ENCODE measurements at regions not wholly inside any gene's neighbourhood (a gene's known extent, or its start where the extent isn't known, plus 50 kb on each side); places are given as distances from the start of the nearest gene placed in this dataset.

DNA sequence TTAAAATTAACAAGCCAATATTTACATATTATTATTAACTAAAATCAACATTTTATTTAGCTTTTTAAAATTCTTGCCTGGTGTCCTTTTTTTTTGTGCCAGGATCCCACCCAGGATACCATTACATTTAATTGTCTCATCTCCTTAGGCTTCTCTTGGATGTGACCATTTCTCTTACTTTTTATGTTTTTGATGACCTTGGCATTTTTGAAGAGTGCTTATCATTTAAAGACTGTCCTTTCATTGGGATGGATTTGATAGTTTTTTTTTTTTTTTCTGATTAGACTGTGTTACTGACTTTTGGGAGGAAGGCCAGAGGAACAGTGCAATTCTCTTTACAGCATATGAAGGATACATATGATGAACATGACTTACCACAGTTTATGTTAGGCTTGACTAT, 181.4 kb upstream of the SMIM30 start:
- H3K9me3 ChIP-seq (replicated peaks in 1 of 3): no peaks in the 10 kb centered on the region
- DNase-seq: no peak
- no peak overlapping the region for H3K27ac ChIP-seq
- H3K4me3 ChIP-seq: no peak overlapping the region
- intact Hi-C loops (cut with DNase I): no loop called here
- H3K36me3 ChIP-seq (replicated peaks in 1 of 2): no peaks in the 10 kb centered on the region
- no peaks in the 10 kb centered on the region for H3K27me3 ChIP-seq
- TF ChIP-seq POLR2A (IDR thresholded peaks at IDR 0.05): no peak
- TF ChIP-seq, protein P1, sequence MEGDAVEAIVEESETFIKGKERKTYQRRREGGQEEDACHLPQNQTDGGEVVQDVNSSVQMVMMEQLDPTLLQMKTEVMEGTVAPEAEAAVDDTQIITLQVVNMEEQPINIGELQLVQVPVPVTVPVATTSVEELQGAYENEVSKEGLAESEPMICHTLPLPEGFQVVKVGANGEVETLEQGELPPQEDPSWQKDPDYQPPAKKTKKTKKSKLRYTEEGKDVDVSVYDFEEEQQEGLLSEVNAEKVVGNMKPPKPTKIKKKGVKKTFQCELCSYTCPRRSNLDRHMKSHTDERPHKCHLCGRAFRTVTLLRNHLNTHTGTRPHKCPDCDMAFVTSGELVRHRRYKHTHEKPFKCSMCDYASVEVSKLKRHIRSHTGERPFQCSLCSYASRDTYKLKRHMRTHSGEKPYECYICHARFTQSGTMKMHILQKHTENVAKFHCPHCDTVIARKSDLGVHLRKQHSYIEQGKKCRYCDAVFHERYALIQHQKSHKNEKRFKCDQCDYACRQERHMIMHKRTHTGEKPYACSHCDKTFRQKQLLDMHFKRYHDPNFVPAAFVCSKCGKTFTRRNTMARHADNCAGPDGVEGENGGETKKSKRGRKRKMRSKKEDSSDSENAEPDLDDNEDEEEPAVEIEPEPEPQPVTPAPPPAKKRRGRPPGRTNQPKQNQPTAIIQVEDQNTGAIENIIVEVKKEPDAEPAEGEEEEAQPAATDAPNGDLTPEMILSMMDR (IDR thresholded peaks at IDR 0.05): no peak
- no peaks in the 10 kb centered on the region for H3K4me1 ChIP-seq (replicated peaks in 1 of 2)

DNA sequence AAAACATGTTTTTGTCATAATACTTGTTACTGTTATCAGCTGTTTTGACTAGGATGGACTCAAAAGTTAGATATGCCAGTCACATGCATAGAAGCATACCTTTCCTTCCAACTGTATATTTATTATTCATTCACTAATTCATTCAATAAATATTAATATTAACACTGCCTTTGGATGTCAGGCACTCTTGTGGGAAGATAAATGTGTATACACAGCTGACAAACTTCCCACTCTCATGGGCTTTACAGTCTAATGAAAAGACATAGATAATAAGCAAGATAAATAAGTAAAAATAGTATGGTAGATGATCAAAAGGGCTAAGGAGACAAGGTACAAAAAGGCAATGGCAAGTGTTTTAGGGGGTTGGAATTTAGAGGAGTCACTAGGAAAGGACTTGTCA, 180.1 kb upstream of the SMIM30 start:
- H3K27ac ChIP-seq: no peak overlapping the region
- intact Hi-C loops (cut with DNase I): no loop called here
- DNase-seq: no peak
- H3K4me1 ChIP-seq (replicated peaks in 1 of 2): no peaks in the 10 kb centered on the region
- H3K27me3 ChIP-seq: no peaks in the 10 kb centered on the region
- no peaks in the 10 kb centered on the region for H3K9me3 ChIP-seq (replicated peaks in 1 of 3)
- H3K36me3 ChIP-seq (replicated peaks in 1 of 2): no peaks in the 10 kb centered on the region
- H3K4me3 ChIP-seq: no peak overlapping the region
- TF ChIP-seq, protein P1 (IDR thresholded peaks at IDR 0.05): no peak
- no peak for TF ChIP-seq POLR2A (IDR thresholded peaks at IDR 0.05)

DNA sequence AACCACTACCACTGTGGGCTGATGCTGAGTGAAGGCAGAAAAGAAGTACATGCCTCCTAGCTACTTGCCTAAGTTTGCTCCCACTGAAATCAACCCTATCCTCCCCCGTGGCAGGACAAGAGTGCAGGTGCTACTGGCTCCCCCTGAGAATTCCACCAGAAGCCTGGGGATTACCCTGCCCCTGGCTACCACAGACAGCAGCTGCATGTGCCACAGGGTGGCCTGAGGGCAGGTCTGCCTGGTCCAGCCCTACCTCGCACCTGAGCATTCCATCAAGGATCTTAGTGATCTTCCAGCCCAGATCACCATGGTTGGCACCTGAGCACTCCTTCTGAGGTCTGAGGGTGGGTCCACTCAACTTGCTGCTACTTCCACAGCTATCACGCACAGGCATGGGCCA, 176.4 kb upstream of the SMIM30 start:
- no peaks in the 10 kb centered on the region for H3K4me1 ChIP-seq (replicated peaks in 1 of 2)
- no peaks in the 10 kb centered on the region for H3K9me3 ChIP-seq (replicated peaks in 1 of 3)
- no peak overlapping the region for H3K27ac ChIP-seq
- no peaks in the 10 kb centered on the region for H3K36me3 ChIP-seq (replicated peaks in 1 of 2)
- 84 to 100% (median 96%) methylated on average over 1 to 3 of the region's 3 CpGs for WGBS, 4 donors
- DNase-seq: no peak
- H3K4me3 ChIP-seq: no peak overlapping the region
- intact Hi-C loops (cut with DNase I): no loop called here
- no peak for TF ChIP-seq POLR2A (IDR thresholded peaks at IDR 0.05)
- TF ChIP-seq, protein P1 (IDR thresholded peaks at IDR 0.05): no peak
- no peaks in the 10 kb centered on the region for H3K27me3 ChIP-seq

DNA sequence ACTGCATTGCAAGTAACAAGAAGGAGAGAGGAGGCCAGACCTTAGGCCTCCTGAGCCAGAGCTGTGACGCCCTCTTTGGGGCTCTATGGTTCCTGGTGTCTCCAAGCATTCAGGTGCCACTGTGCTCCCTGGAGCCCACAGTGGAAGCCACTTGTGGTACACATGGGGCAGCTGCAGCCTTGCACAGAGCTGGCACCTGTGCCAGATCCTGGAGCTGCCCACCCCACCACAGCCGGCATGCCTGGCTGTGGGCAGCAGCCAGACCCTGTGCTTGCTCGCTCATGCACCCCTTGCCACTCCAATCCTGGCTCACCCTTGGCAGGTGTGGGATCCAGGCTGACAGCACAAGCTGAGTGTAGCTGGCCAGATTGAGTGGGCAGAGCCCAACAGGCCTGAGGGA, 173.8 kb upstream of the SMIM30 start:
- 80 to 94% (median 92%) methylated on average over 1 to 3 of the region's 3 CpGs for WGBS, 4 donors
- Histone ChIP-seq H3K4me1 (replicated peaks in 1 of 2) (no peaks in the 10 kb centered on the region), H3K36me3 (replicated peaks in 1 of 2) (no peaks in the 10 kb centered on the region), H3K9me3 (replicated peaks in 1 of 3) (no peaks in the 10 kb centered on the region), H3K4me3 (no peak overlapping the region), H3K27me3 (no peaks in the 10 kb centered on the region), H3K27ac (no peak overlapping the region)
- intact Hi-C loops (cut with DNase I): no loop called here
- TF ChIP-seq, protein P1 (IDR thresholded peaks at IDR 0.05): no peak
- TF ChIP-seq POLR2A (IDR thresholded peaks at IDR 0.05): no peak
- DNase-seq: no peak
